ENCODE measurements at regions not wholly inside any gene's neighbourhood (a gene's known extent, or its start where the extent isn't known, plus 50 kb on each side); places are given as distances from the start of the nearest gene placed in this dataset.

- Histone ChIP-seq H3K9me3 (peaks cover 0 to 70% (median 0%) of the 10 kb centered on the region in 3 donors), H3K4me1 (no peaks in the 10 kb centered on the region), H3K27me3 (no peaks in the 10 kb centered on the region), H3K27ac (no peak overlapping the region), H3K36me3 (no peaks in the 10 kb centered on the region), H3K4me3 (no peak overlapping the region)
- 69 to 85% methylated on average over 3 of the region's 3 CpGs for WGBS, 2 donors (ENCODE audit: low coverage in 1 of 2)
- TF ChIP-seq POLR2A (IDR thresholded peaks at IDR 0.05), result no peak
- TF ChIP-seq EP300 (IDR thresholded peaks at IDR 0.05), result no peak
- no peak for TF ChIP-seq POLR2AphosphoS5 (IDR thresholded peaks at IDR 0.05)
- no peak for TF ChIP-seq CTCF (IDR thresholded peaks at IDR 0.05)
- no peak for ATAC-seq
These were observed 188.2 kb upstream of the ZNF536 start for GRCh38 chr19:30183807-30184490.

- TF ChIP-seq POLR2A (IDR thresholded peaks at IDR 0.05) (no peak), EP300 (IDR thresholded peaks at IDR 0.05) (no peak), CTCF (IDR thresholded peaks at IDR 0.05) (no peak), POLR2AphosphoS5 (IDR thresholded peaks at IDR 0.05) (no peak)
- H3K27me3 ChIP-seq, result no peaks in the 10 kb centered on the region
- H3K4me1 ChIP-seq, result no peaks in the 10 kb centered on the region
- H3K9me3 ChIP-seq, result peaks cover 0 to 12% (median 0%) of the 10 kb centered on the region in 3 donors
- no peak overlapping the region for H3K4me3 ChIP-seq
- ATAC-seq, result no peak
- H3K27ac ChIP-seq, result no peak overlapping the region
- H3K36me3 ChIP-seq, result no peaks in the 10 kb centered on the region
- WGBS, 2 donors (ENCODE audit: low coverage in 1 of 2), result 70 to 96% methylated on average over 4 to 9 of the region's 9 CpGs
These were observed 170.1 kb upstream of the ZNF536 start for GRCh38 chr19:30202060-30202600.

- no peak for ATAC-seq
- WGBS, 2 donors (ENCODE audit: low coverage in 1 of 2), result 86% methylated on average over 3 of the region's 3 CpGs; no CpG with 5 or more reads in 1 of the 2 donors
These were observed 167.5 kb upstream of the ZNF536 start for GRCh38 chr19:30204721-30205120.

GRCh38 chr19:30206187-30206586 is 166.0 kb upstream of the ZNF536 start:
- no peaks in the 10 kb centered on the region for H3K4me1 ChIP-seq
- TF ChIP-seq EP300 (IDR thresholded peaks at IDR 0.05), result no peak
- TF ChIP-seq POLR2A (IDR thresholded peaks at IDR 0.05), result no peak
- no peak for TF ChIP-seq CTCF (IDR thresholded peaks at IDR 0.05)
- no peak for TF ChIP-seq POLR2AphosphoS5 (IDR thresholded peaks at IDR 0.05)
- H3K4me3 ChIP-seq, result no peak overlapping the region
- peaks cover 0 to 20% (median 0%) of the 10 kb centered on the region in 3 donors for H3K9me3 ChIP-seq
- no peak overlapping the region for H3K27ac ChIP-seq
- peaks cover 34% of the 10 kb centered on the region for H3K27me3 ChIP-seq
- 86 to 100% methylated on average over 3 to 6 of the region's 6 CpGs for WGBS, 2 donors (ENCODE audit: low coverage in 1 of 2)
- no peak for ATAC-seq
- H3K36me3 ChIP-seq, result no peaks in the 10 kb centered on the region

More at GRCh38 chr19:30204721-30205120, 167.5 kb upstream of the ZNF536 start:
- peaks cover 0 to 20% (median 0%) of the 10 kb centered on the region in 3 donors for H3K9me3 ChIP-seq
- TF ChIP-seq CTCF (IDR thresholded peaks at IDR 0.05), result no peak
- no peak for TF ChIP-seq EP300 (IDR thresholded peaks at IDR 0.05)
- no peak for TF ChIP-seq POLR2AphosphoS5 (IDR thresholded peaks at IDR 0.05)
- no peak for TF ChIP-seq POLR2A (IDR thresholded peaks at IDR 0.05)
- H3K36me3 ChIP-seq, result no peaks in the 10 kb centered on the region
- no peaks in the 10 kb centered on the region for H3K4me1 ChIP-seq
- H3K4me3 ChIP-seq, result no peak overlapping the region
- H3K27ac ChIP-seq, result no peak overlapping the region
- H3K27me3 ChIP-seq, result peaks cover 20% of the 10 kb centered on the region

- H3K9me3 ChIP-seq, result peaks cover 0 to 20% (median 0%) of the 10 kb centered on the region in 3 donors
- H3K36me3 ChIP-seq, result no peaks in the 10 kb centered on the region
- ATAC-seq, result no peak
- WGBS, 2 donors (ENCODE audit: low coverage in 1 of 2), result 78 to 96% methylated on average over 4 to 6 of the region's 6 CpGs
- no peak overlapping the region for H3K27ac ChIP-seq
- H3K27me3 ChIP-seq, result peaks cover 43% of the 10 kb centered on the region
- H3K4me1 ChIP-seq, result no peaks in the 10 kb centered on the region
- TF ChIP-seq EP300 (IDR thresholded peaks at IDR 0.05) (no peak), CTCF (IDR thresholded peaks at IDR 0.05) (no peak), POLR2A (IDR thresholded peaks at IDR 0.05) (no peak), POLR2AphosphoS5 (IDR thresholded peaks at IDR 0.05) (no peak)
- no peak overlapping the region for H3K4me3 ChIP-seq
These were observed 164.8 kb upstream of the ZNF536 start for GRCh38 chr19:30207357-30207756.

Measured in gastroesophageal sphincter (tissue), 4 donors.